ENCODE measurements at regions not wholly inside any gene's neighbourhood (a gene's known extent, or its start where the extent isn't known, plus 50 kb on each side); places are given as distances from the start of the nearest gene placed in this dataset.

GRCh38 chr3:187925326-187925725 is 180.1 kb upstream of the BCL6 start:
- DNase-seq (ENCODE audit: low read depth): no peak

GRCh38 chr3:187926620-187927019 is 181.4 kb upstream of the BCL6 start:
- DNase-seq (ENCODE audit: low read depth): no peak
- no peak overlapping the region for H3K4me3 ChIP-seq (ENCODE audit: low read depth, low read length)
- TF ChIP-seq CTCF (IDR thresholded peaks at IDR 0.05; ENCODE audit: insufficient read depth, low read depth, low read length): no peak

More at GRCh38 chr3:187925326-187925725, 180.1 kb upstream of the BCL6 start:
- TF ChIP-seq CTCF (IDR thresholded peaks at IDR 0.05; ENCODE audit: insufficient read depth, low read depth, low read length): no peak
- no peak overlapping the region for H3K4me3 ChIP-seq (ENCODE audit: low read depth, low read length)

- TF ChIP-seq CTCF (IDR thresholded peaks at IDR 0.05; ENCODE audit: insufficient read depth, low read depth, low read length): no peak
- DNase-seq (ENCODE audit: low read depth): no peak
Measured at GRCh38 chr3:187927565-187927964, 182.3 kb upstream of the BCL6 start.

GRCh38 chr3:187929112-187929816 is 184.0 kb upstream of the BCL6 start:
- no peak for TF ChIP-seq CTCF (IDR thresholded peaks at IDR 0.05; ENCODE audit: insufficient read depth, low read depth, low read length)
- no peak overlapping the region for H3K4me3 ChIP-seq (ENCODE audit: low read depth, low read length)
- no peak for DNase-seq (ENCODE audit: low read depth)

More at GRCh38 chr3:187927565-187927964, 182.3 kb upstream of the BCL6 start:
- no peak overlapping the region for H3K4me3 ChIP-seq (ENCODE audit: low read depth, low read length)

- DNase-seq (ENCODE audit: low read depth): no peak
- no peak overlapping the region for H3K4me3 ChIP-seq (ENCODE audit: low read depth, low read length)
- TF ChIP-seq CTCF (IDR thresholded peaks at IDR 0.05; ENCODE audit: insufficient read depth, low read depth, low read length): no peak
Measured at GRCh38 chr3:187930021-187930420, 184.8 kb upstream of the BCL6 start.

GRCh38 chr3:187931101-187931500 is 185.8 kb upstream of the BCL6 start:
- no peak for TF ChIP-seq CTCF (IDR thresholded peaks at IDR 0.05; ENCODE audit: insufficient read depth, low read depth, low read length)
- DNase-seq (ENCODE audit: low read depth): no peak
- no peak overlapping the region for H3K4me3 ChIP-seq (ENCODE audit: low read depth, low read length)

Data from fibroblast of villous mesenchyme (primary cell).